ENCODE measurements at regions not wholly inside any gene's neighbourhood (a gene's known extent, or its start where the extent isn't known, plus 50 kb on each side); places are given as distances from the start of the nearest gene placed in this dataset.
"Not testable (repeated sequence)": the region's sequence is repeated elsewhere in the genome, so short reads cannot be mapped to it uniquely, and the experiment has no call there.

DNA sequence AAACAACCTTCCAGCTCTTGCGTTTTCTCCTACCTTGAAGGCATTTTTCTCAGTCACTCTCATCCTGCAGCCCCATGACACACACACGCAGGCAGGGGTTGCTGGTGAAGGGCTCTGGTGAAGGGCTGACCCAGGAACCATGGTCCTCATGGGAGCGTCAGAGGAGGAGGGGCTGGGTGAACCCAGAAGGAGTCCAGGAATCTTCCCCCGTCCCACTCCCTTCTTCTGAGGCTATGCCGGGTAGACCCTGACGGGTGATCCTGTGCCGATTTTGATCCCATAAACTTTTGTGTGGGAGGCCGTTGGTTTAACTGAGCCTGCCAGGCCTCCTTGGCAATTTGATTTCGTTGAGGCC, 278.4 kb upstream of the FOXF1 start:
- dilution Hi-C loops (cut with MboI; ENCODE audit: extremely low pct_ligation_motif_present, low sequenced_read_pairs): no loop called here
- no peak overlapping the region for H2AFZ ChIP-seq (ENCODE audit: control insufficient read depth, low read length)

DNA sequence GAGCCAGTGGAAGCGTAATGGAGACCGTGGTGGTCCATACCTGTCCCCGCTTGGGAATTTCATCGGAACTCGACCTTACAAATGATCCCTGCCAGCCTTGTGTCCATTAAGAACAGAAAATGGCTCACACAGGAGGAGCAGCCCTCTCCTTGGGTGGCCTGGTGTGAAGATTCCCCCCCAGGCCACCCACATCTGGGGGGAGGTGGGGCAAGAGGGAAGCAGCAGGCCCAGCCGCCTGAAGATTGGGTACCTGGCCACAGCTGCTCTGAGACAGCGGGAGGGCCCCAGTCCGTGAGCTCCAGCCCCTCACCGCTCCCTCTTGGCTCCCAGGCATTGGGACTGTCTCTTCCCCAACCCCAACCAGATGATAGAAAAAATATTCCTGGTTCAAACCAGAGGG, 277.8 kb upstream of the FOXF1 start:
- dilution Hi-C loops (cut with MboI; ENCODE audit: extremely low pct_ligation_motif_present, low sequenced_read_pairs): no loop called here

More for the DNA sequence above, 278.4 kb upstream of the FOXF1 start:
- Histone ChIP-seq H3K9ac (ENCODE audit: control insufficient read depth, extremely low read depth, insufficient read depth, low read length) (no peak overlapping the region), H3K27me3 (ENCODE audit: control insufficient read depth, extremely low read depth, insufficient read depth, low read length) (no peaks in the 10 kb centered on the region), H3K79me2 (ENCODE audit: control insufficient read depth, insufficient read depth, low read length) (no peaks in the 10 kb centered on the region), H3K36me3 (ENCODE audit: control insufficient read depth in 2 of 2, extremely low read depth in 1 of 2, insufficient read depth in 2 of 2, low read length in 2 of 2) (no peaks in the 10 kb centered on the region), H3K4me2 (ENCODE audit: control insufficient read depth, extremely low read depth, insufficient read depth, low read depth, low read length) (no peak overlapping the region), H3K9me3 (ENCODE audit: control insufficient read depth, low read depth, low read length) (no peaks in the 10 kb centered on the region), H3K9me1 (ENCODE audit: control insufficient read depth, extremely low read depth, insufficient read depth, low read length) (no peaks in the 10 kb centered on the region), H3K4me3 (ENCODE audit: control insufficient read depth in 2 of 3, extremely low read depth in 1 of 3, insufficient read depth in 2 of 3, low read depth in 1 of 3, low read length in 3 of 3) (no peak overlapping the region), H3K4me1 (ENCODE audit: control insufficient read depth, extremely low read depth, insufficient read depth, low read length) (no peaks in the 10 kb centered on the region), H3K27ac (ENCODE audit: control insufficient read depth, insufficient read depth, low read length) (no peak overlapping the region), H4K20me1 (ENCODE audit: control insufficient read depth, extremely low read depth, insufficient read depth, low read length) (no peaks in the 10 kb centered on the region)
- DNase-seq (ENCODE audit: low read depth, low spot score) (no peak), FAIRE-seq (no peak)
- no peak for TF ChIP-seq CTCF (optimal IDR thresholded peaks at IDR 0.05 in 1 of 3, IDR thresholded peaks at IDR 0.05 in 1 of 3, conservative IDR thresholded peaks at IDR 0.05 in 1 of 3; ENCODE audit: extremely low read depth in 1 of 3, insufficient read depth in 2 of 3, low read length in 3 of 3)
- no peak for TF ChIP-seq EZH2 (IDR thresholded peaks at IDR 0.05; ENCODE audit: low read length)

GRCh38 chr16:86233506-86233905, 276.8 kb upstream of the FOXF1 start:
- H3K27ac ChIP-seq (ENCODE audit: control insufficient read depth, insufficient read depth, low read length); H3K4me3 ChIP-seq (ENCODE audit: control insufficient read depth in 2 of 3, extremely low read depth in 1 of 3, insufficient read depth in 2 of 3, low read depth in 1 of 3, low read length in 3 of 3); H3K36me3 ChIP-seq (ENCODE audit: control insufficient read depth in 2 of 2, extremely low read depth in 1 of 2, insufficient read depth in 2 of 2, low read length in 2 of 2); H3K9ac ChIP-seq (ENCODE audit: control insufficient read depth, extremely low read depth, insufficient read depth, low read length); H4K20me1 ChIP-seq (ENCODE audit: control insufficient read depth, extremely low read depth, insufficient read depth, low read length); H2AFZ ChIP-seq (ENCODE audit: control insufficient read depth, low read length); H3K4me2 ChIP-seq (ENCODE audit: control insufficient read depth, extremely low read depth, insufficient read depth, low read depth, low read length); H3K9me1 ChIP-seq (ENCODE audit: control insufficient read depth, extremely low read depth, insufficient read depth, low read length); H3K9me3 ChIP-seq (ENCODE audit: control insufficient read depth, low read depth, low read length); dilution Hi-C loops (cut with MboI; ENCODE audit: extremely low pct_ligation_motif_present, low sequenced_read_pairs); DNase-seq (ENCODE audit: low read depth, low spot score); H3K27me3 ChIP-seq (ENCODE audit: control insufficient read depth, extremely low read depth, insufficient read depth, low read length); H3K4me1 ChIP-seq (ENCODE audit: control insufficient read depth, extremely low read depth, insufficient read depth, low read length); FAIRE-seq; H3K79me2 ChIP-seq (ENCODE audit: control insufficient read depth, insufficient read depth, low read length): not testable (repeated sequence)

More for the DNA sequence above, 277.8 kb upstream of the FOXF1 start:
- TF ChIP-seq EZH2 (IDR thresholded peaks at IDR 0.05; ENCODE audit: low read length): no peak
- TF ChIP-seq CTCF (optimal IDR thresholded peaks at IDR 0.05 in 1 of 3, IDR thresholded peaks at IDR 0.05 in 1 of 3, conservative IDR thresholded peaks at IDR 0.05 in 1 of 3; ENCODE audit: extremely low read depth in 1 of 3, insufficient read depth in 2 of 3, low read length in 3 of 3): no peak
- Histone ChIP-seq H3K9me1 (ENCODE audit: control insufficient read depth, extremely low read depth, insufficient read depth, low read length) (no peaks in the 10 kb centered on the region), H3K36me3 (ENCODE audit: control insufficient read depth in 2 of 2, extremely low read depth in 1 of 2, insufficient read depth in 2 of 2, low read length in 2 of 2) (no peaks in the 10 kb centered on the region), H4K20me1 (ENCODE audit: control insufficient read depth, extremely low read depth, insufficient read depth, low read length) (no peaks in the 10 kb centered on the region), H3K9ac (ENCODE audit: control insufficient read depth, extremely low read depth, insufficient read depth, low read length) (no peak overlapping the region), H2AFZ (ENCODE audit: control insufficient read depth, low read length) (no peak overlapping the region), H3K27me3 (ENCODE audit: control insufficient read depth, extremely low read depth, insufficient read depth, low read length) (no peaks in the 10 kb centered on the region), H3K27ac (ENCODE audit: control insufficient read depth, insufficient read depth, low read length) (no peak overlapping the region), H3K9me3 (ENCODE audit: control insufficient read depth, low read depth, low read length) (no peaks in the 10 kb centered on the region), H3K4me3 (ENCODE audit: control insufficient read depth in 2 of 3, extremely low read depth in 1 of 3, insufficient read depth in 2 of 3, low read depth in 1 of 3, low read length in 3 of 3) (no peak overlapping the region), H3K4me1 (ENCODE audit: control insufficient read depth, extremely low read depth, insufficient read depth, low read length) (no peaks in the 10 kb centered on the region), H3K4me2 (ENCODE audit: control insufficient read depth, extremely low read depth, insufficient read depth, low read depth, low read length) (no peak overlapping the region), H3K79me2 (ENCODE audit: control insufficient read depth, insufficient read depth, low read length) (no peaks in the 10 kb centered on the region)
- no peak for DNase-seq (ENCODE audit: low read depth, low spot score)
- no peak for FAIRE-seq

Data from keratinocyte (primary cell).